GM12892 (cell line): ENCODE measurements at regions not wholly inside any gene's neighbourhood (a gene's known extent, or its start where the extent isn't known, plus 50 kb on each side); places are given as distances from the start of the nearest gene placed in this dataset.

Experiments used
- DNase-seq: peaks from one replicate; pipeline ENCODE4 v3.0.0; 2011; ENCODE audit not compliant: insufficient read length
- FAIRE-seq: peaks from 2 replicates; lab custom pipeline; 2011; peaks lifted over from hg19 to GRCh38; lab: Jason Lieb, UNC
- POLR2A ChIP-seq: IDR thresholded peaks from 2 replicates; pipeline ENCODE4 v1.6.1; 2011; ENCODE audit warnings: low read depth, low read length, control low read depth
- POLR2AphosphoS5 ChIP-seq: IDR thresholded peaks from 2 replicates; pipeline ENCODE4 v1.6.1; 2011; ENCODE audit warnings: low read depth, low read length, control low read depth
- TAF1 ChIP-seq: IDR thresholded peaks from 2 replicates; pipeline ENCODE4 v1.6.1; 2011; ENCODE audit warnings: low read depth, mild to moderate bottlenecking, control low read depth, low read length, borderline replicate concordance

- DNase-seq (no peak), FAIRE-seq (no peak)
Observed at GRCh38 chr11:71145988-71146824, 106.2 kb downstream of the SHANK2 start.

GRCh38 chr11:71145368-71145767 lies 107.0 kb downstream of the SHANK2 start:
- DNase-seq (no peak), FAIRE-seq (no peak)
- TF ChIP-seq POLR2A (no peak), TAF1 (no peak), POLR2AphosphoS5 (no peak)

More at GRCh38 chr11:71145988-71146824, 106.2 kb downstream of the SHANK2 start:
- TF ChIP-seq POLR2A (no peak), POLR2AphosphoS5 (no peak), TAF1 (no peak)

GRCh38 chr11:71144736-71145135 lies 107.6 kb downstream of the SHANK2 start:
- DNase-seq (no peak), FAIRE-seq (no peak)
- TF ChIP-seq TAF1 (no peak), POLR2AphosphoS5 (no peak), POLR2A (no peak)

GRCh38 chr11:71144010-71144409 lies 108.4 kb downstream of the SHANK2 start:
- no peak for TF ChIP-seq POLR2A
- FAIRE-seq (no peak), DNase-seq (no peak)

GRCh38 chr11:71140206-71140919 lies 112.0 kb downstream of the SHANK2 start:
- FAIRE-seq (no peak), DNase-seq (no peak)
- TF ChIP-seq POLR2AphosphoS5 (no peak), TAF1 (no peak), POLR2A (no peak)

- TF ChIP-seq POLR2A, result no peak
- no peak for TF ChIP-seq POLR2AphosphoS5
- FAIRE-seq (no peak), DNase-seq (no peak)
Observed at GRCh38 chr11:71139516-71140205, 112.7 kb downstream of the SHANK2 start.

- DNase-seq (no peak), FAIRE-seq (no peak)
- TF ChIP-seq POLR2AphosphoS5 (no peak), TAF1 (no peak), POLR2A (no peak)
Observed at GRCh38 chr11:71138737-71139425, 113.5 kb downstream of the SHANK2 start.

- FAIRE-seq (no peak), DNase-seq (no peak)
- TF ChIP-seq POLR2A, result no peak
- TF ChIP-seq TAF1, result no peak
- TF ChIP-seq POLR2AphosphoS5, result no peak
Observed at GRCh38 chr11:71137376-71137775, 115.0 kb downstream of the SHANK2 start.

GRCh38 chr11:71136095-71136845 lies 116.1 kb downstream of the SHANK2 start:
- DNase-seq, result no peak
- TF ChIP-seq TAF1, result no peak
- no peak for TF ChIP-seq POLR2A
- TF ChIP-seq POLR2AphosphoS5, result no peak
- no peak for FAIRE-seq

- TF ChIP-seq POLR2A (no peak), TAF1 (no peak), POLR2AphosphoS5 (no peak)
- DNase-seq, result no peak
- FAIRE-seq, result no peak
Observed at GRCh38 chr11:71135112-71135511, 117.3 kb downstream of the SHANK2 start.

GRCh38 chr11:71133946-71134345 lies 118.4 kb downstream of the SHANK2 start:
- FAIRE-seq, result no peak
- TF ChIP-seq POLR2AphosphoS5, result no peak
- no peak for TF ChIP-seq POLR2A
- no peak for TF ChIP-seq TAF1
- no peak for DNase-seq

GRCh38 chr11:71131861-71132260 lies 120.5 kb downstream of the SHANK2 start:
- TF ChIP-seq POLR2A, result no peak
- TF ChIP-seq POLR2AphosphoS5, result no peak
- no peak for TF ChIP-seq TAF1
- DNase-seq, result no peak
- FAIRE-seq, result no peak
